ENCODE measurements at regions not wholly inside any gene's neighbourhood (a gene's known extent, or its start where the extent isn't known, plus 50 kb on each side); places are given as distances from the start of the nearest gene placed in this dataset.

DNA sequence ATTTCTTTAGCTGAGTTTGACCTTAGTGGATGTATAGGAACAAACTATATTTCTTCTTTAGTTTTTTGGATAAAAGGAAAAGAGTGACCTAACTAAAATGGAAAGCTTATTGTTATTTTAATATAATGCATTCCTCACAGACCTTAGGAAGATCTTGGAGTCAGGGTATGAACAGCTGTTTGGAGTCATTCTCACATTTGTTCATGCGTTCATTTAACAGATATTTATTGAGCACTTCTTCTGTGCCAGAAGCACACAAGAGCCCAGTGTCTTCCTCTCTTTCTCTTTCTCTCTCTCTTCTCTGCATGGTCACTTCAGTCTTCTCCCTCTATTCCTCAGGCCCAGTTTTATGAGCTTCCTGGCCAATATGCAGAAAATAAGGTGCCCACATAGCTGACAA, 744.0 kb upstream of the MAP3K7 start:
- TF ChIP-seq CTCF (IDR thresholded peaks at IDR 0.05 in 2 of 3, conservative IDR thresholded peaks at IDR 0.05 in 1 of 3; ENCODE audit: control insufficient read depth in 2 of 3, extremely low read depth in 1 of 3, insufficient read depth in 1 of 3, low read depth in 3 of 3, low read length in 3 of 3) (no peak), YY1 (IDR thresholded peaks at IDR 0.05; ENCODE audit: low read depth, low read length) (no peak), FOS (IDR thresholded peaks at IDR 0.05; ENCODE audit: borderline replicate concordance, extremely low read depth, insufficient read length) (no peak), EZH2 (IDR thresholded peaks at IDR 0.05; ENCODE audit: borderline replicate concordance, control insufficient read depth, low read depth, low read length) (no peak), BHLHE40 (IDR thresholded peaks at IDR 0.05; ENCODE audit: borderline replicate concordance in 1 of 2, low read depth in 2 of 2, low read length in 1 of 2) (no peak), SIX5 (IDR thresholded peaks at IDR 0.05; ENCODE audit: low read depth, low read length, severe bottlenecking) (no peak), TCF7 (IDR thresholded peaks at IDR 0.05; ENCODE audit: borderline replicate concordance) (no peak), REST (IDR thresholded peaks at IDR 0.05; ENCODE audit: low read depth, low read length) (no peak)
- TF ChIP-seq, protein P1, sequence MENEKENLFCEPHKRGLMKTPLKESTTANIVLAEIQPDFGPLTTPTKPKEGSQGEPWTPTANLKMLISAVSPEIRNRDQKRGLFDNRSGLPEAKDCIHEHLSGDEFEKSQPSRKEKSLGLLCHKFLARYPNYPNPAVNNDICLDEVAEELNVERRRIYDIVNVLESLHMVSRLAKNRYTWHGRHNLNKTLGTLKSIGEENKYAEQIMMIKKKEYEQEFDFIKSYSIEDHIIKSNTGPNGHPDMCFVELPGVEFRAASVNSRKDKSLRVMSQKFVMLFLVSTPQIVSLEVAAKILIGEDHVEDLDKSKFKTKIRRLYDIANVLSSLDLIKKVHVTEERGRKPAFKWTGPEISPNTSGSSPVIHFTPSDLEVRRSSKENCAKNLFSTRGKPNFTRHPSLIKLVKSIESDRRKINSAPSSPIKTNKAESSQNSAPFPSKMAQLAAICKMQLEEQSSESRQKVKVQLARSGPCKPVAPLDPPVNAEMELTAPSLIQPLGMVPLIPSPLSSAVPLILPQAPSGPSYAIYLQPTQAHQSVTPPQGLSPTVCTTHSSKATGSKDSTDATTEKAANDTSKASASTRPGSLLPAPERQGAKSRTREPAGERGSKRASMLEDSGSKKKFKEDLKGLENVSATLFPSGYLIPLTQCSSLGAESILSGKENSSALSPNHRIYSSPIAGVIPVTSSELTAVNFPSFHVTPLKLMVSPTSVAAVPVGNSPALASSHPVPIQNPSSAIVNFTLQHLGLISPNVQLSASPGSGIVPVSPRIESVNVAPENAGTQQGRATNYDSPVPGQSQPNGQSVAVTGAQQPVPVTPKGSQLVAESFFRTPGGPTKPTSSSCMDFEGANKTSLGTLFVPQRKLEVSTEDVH (IDR thresholded peaks at IDR 0.05; ENCODE audit: low read depth, partially characterized antibody) = no peak

Data from GM12878 (cell line).